ENCODE measurements at regions not wholly inside any gene's neighbourhood (a gene's known extent, or its start where the extent isn't known, plus 50 kb on each side); places are given as distances from the start of the nearest gene placed in this dataset.
"Not testable (repeated sequence)": the region's sequence is repeated elsewhere in the genome, so short reads cannot be mapped to it uniquely, and the experiment has no call there.

DNA sequence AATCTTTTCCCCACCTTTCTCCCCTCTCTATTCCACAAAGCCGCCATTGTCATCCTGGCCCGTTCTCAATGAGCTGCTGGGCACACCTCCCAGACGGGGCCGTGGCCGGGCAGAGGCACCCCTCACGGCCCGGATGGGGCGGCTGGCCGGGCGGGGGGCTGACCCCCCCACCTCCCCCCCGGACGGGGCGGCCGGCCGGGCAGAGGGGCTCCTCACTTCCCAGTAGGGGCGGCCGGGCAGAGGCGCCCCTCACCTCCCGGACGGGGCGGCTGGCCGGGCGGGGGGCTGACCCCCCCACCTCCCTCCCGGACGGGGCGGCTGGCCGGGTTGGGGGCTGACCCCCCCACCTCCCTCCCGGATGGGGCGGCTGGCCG, 85.6 kb downstream of the OR2B2 start:
- not testable (repeated sequence) for DNase-seq (ENCODE audit: low read depth)

DNA sequence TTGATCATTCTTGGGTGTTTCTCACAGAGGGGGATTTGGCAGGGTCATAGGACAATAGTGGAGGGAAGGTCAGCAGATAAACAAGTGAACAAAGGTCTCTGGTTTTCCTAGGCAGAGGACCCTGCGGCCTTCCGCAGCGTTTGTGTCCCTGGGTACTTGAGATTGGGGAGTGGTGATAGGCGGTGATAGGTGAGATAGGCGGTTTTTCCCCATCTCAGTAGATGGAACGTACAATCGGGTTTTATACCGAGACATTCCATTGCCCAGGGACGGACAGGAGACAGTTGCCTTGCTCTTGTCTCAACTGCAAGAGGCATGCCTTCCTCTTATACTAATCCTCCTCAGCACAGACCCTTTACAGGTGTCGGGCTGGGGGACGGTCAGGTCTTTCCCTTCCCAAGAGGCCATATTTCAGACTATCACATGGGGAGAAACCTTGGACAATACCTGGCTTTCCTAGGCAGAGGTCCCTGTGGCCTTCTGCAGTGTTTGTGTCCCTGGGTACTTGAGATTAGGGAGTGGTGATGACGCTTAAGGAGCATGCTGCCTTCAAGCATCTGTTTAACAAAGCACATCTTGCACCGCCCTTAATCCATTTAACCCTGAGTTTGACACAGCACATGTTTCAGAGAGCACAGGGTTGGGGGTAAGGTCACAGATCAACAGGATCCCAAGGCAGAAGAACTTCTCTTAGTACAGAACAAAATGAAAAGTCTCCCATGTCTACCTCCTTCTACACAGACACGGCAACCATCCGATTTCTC, 86.2 kb downstream of the OR2B2 start:
- not testable (repeated sequence) for DNase-seq (ENCODE audit: low read depth)

DNA sequence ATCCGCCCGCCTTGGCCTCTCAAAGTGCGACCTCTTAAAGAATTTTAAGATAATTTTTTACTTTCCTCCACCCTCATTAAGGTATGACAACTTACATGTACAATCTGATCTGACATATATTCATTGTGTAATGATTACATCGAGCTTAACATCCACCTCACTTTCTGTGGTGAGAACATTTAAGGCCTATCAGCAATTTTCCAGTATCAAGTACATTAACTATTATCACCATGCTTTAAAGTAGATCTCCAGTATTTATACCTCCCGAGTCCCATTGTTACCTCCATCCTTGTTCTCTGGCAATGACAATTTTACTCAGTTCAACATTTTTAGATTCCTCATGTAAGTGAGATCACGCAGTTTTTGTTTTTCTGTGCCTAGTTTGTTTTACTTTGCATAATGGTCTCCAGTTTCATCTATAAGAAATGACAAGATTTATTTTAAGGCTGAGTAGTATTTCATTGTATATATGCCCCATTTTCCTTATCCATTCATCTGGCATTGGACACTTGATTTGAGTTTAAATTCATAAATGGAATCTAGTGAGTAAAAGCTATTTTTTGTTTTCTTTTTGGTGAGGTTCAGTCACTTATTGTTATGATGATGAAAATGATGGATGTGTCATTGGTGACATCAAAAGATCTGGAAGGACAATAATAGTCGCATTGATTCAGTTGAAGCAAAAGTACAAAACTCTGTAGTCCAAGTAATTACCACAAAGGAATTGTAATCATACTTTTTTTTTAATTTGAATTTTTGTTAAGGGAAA, 87.0 kb downstream of the OR2B2 start:
- peak; percentile 20 for DNase-seq (ENCODE audit: low read depth)

- peak; percentile 87 for DNase-seq (ENCODE audit: low read depth)
Observed at GRCh38 chr6:27824211-27825024, 87.8 kb downstream of the OR2B2 start.

DNA sequence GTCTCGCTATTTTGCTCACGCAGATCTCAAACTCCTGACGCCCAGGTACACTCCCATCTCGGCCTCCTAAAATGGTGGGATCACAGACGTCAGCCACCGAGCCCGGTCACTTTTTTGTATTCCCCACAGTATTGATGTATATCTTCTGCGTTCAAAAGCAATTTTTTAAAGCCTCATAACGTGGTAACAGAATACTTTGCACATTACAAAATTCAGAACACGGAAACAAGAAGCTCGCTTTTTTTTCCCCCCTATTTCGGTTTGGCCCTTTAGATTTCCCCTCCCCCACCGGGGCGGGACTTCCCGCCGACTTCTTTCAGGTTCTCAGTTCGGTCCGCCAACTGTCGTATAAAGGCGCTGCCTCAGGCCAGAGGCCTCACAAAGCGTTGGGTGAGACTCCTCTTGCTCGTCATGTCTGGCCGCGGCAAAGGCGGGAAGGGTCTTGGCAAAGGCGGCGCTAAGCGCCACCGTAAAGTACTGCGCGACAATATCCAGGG, 88.4 kb downstream of the OR2B2 start:
- peak; percentile 30 for DNase-seq (ENCODE audit: low read depth)

DNA sequence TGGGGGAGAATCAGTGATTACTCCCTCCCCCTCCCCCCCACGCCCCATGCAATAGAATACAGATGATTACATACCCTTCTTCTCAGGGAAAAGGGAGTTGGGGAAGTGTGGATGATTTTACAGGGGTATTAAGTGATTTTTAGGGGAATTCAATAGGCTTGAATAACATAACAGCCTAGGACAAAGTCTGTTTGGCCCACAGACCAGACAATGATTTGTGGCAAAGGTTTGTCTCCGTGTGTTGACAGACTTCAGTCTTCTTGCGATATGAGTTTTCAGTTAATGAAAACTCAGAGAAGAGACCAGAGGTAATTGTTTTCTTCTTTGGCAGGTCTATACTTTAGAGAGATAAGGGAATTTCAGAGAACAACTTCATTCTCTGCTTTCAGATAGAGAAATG, 95.3 kb downstream of the OR2B2 start:
- no peak for DNase-seq (ENCODE audit: low read depth)

DNA sequence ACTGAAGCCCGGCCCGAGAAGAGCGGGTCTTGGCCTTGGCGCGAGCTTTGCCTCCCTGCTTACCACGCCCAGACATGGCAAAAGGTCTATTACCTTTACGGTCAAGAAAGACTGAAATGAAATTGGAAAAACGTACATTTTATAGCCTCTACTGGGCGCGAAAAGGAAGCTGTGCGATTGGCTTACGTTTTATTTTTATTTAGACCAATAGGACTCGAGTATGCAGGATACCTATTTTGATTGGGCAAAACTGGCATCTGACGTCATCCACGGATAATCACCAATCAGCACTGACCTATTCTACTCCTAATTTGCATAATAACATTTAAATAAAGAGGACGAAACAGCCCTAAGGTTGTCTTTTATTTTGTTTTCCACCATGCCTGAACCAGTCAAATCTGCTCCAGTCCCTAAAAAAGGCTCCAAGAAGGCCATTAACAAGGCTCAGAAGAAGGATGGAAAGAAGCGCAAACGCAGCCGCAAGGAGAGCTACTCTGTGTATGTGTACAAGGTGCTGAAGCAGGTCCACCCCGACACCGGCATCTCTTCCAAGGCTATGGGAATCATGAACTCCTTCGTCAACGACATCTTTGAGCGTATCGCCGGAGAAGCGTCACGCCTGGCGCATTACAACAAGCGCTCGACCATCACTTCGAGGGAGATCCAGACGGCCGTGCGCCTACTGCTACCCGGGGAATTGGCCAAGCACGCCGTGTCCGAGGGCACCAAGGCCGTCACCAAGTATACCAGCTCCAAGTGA, 97.4 kb downstream of the OR2B2 start:
- DNase-seq (ENCODE audit: low read depth): peak; percentile 96

DNA sequence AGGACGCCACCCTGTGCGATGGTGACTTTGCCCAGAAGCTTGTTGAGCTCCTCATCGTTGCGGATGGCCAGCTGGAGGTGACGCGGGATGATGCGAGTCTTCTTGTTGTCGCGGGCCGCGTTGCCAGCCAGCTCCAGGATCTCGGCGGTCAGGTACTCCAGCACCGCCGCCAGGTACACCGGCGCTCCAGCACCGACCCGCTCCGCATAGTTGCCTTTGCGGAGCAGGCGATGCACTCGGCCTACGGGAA, 97.9 kb downstream of the OR2B2 start:
- DNase-seq (ENCODE audit: low read depth): not testable (repeated sequence)

GRCh38 chr6:27812805-27813492, 99.2 kb downstream of the OR2B2 start:
- no peak for DNase-seq (ENCODE audit: low read depth)

- no peak for DNase-seq (ENCODE audit: low read depth)
Observed at GRCh38 chr6:27812078-27812804, 100.0 kb downstream of the OR2B2 start.

DNA sequence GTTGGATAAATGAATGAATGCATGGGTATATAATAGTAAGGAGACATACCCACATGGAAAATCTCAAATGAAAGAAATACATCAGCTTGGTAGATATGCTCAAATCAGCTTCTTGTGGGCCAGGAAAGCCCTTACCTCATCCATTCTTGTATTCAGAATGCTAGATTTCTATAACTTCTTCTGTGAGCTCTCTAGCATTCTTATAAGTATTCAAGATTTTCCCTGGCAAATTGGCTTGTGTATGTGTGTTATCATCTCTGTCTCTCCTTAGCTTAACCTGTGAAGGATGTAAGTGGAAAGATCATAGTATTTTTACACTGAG, 100.8 kb downstream of the OR2B2 start:
- DNase-seq (ENCODE audit: low read depth): no peak

DNA sequence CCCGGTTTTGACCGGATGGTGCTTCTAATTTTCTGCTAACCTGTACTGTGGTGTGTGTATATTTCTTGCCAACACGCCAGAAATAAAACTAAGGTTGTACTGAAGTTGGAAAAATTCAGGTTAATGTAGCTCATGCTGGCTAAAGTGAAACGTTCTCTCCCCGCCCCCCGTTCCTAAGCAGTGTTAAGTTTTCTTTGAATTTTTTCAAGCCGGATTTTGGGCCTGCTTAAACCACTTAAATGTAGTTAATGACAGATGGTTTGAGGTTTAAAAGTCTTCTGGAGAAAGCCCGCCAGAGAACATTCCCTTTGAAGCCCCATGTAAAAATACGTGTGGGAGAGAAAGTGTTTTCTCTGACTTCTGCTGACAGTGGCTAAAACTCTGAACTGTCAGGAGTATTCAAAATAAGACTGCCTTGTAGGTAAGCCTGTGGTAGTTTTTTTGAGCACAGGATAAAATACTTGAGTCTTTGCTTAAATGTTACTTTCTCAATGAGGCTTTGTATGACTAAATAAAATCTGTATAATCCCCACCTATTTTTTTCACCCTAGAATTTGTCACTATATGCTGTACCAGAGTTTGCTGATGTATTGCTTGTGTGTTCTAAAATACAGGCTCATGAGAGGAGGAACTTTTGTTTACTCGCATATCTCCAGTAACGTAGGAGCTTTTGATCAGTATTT, 101.3 kb downstream of the OR2B2 start:
- no peak for DNase-seq (ENCODE audit: low read depth)

DNA sequence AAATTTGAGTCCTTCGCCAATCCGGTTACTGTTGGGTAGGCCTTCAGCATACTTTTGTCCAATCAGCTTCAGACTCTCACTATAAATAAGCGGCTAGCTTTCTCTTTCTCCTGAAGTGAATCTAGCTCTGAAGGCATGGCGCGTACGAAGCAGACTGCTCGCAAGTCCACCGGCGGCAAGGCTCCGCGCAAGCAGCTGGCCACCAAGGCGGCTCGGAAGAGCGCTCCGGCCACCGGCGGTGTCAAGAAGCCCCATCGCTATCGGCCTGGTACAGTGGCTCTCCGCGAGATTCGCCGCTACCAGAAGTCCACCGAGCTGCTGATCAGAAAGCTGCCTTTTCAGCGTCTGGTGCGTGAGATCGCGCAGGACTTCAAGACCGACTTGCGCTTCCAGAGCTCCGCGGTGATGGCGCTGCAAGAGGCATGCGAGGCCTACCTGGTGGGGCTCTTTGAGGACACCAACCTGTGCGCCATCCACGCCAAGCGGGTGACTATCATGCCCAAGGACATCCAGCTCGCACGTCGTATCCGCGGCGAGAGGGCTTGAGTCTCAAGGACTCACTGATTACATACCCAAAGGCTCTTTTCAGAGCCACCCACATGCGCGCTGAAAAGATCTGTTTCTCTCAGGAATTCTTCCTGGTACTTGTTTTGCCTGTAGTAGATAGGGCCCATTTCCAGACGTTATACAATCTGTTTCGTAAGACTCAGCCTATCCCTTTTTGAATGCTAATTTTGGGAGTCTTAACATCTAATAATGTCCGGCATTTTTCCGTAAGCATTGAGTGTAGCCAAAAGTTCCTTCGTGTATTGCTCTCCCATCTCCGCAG, 102.0 kb downstream of the OR2B2 start:
- peak; percentile 98 for DNase-seq (ENCODE audit: low read depth)

DNA sequence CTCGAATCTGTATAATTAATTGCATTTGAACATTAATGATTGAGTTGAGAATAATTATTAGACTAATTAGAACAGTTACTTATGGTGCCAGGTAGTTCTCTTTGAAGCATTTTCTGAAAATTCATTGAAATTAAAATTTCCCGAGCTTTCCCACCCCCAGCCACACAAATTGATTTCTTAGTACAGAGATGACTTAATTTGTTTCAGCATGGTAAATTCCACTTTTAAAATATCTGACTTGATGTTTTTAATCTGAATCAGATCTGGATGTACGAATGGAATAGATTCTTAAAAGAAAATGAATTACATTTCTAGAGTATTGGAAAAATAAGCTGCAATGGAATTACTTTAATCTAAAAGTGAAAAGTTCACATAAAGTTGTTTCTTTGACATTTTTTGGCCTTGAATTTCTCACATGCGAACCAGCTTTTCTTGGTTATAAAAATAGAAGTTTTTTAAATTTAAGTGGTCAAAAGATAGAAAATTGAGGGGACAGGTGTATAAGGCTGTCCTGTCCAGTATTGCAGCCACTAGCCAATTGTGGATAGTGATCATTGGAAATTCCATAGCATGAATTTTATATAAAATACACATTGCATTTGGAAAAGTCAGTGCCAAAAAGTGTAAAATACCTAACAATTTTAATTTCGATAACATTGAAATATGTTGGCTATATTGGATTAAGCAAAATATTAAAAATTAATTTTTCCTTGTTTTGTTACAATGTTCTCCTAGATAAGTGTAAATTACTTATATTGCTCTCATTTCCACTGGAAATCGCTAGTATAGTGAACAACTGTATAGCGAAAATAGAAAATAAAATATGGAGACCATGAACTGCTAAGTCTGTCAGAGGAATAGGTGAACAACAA, 102.9 kb downstream of the OR2B2 start:
- DNase-seq (ENCODE audit: low read depth): no peak

- DNase-seq (ENCODE audit: low read depth): peak; percentile 36
Observed at GRCh38 chr6:27808242-27809066, 103.7 kb downstream of the OR2B2 start.

DNA sequence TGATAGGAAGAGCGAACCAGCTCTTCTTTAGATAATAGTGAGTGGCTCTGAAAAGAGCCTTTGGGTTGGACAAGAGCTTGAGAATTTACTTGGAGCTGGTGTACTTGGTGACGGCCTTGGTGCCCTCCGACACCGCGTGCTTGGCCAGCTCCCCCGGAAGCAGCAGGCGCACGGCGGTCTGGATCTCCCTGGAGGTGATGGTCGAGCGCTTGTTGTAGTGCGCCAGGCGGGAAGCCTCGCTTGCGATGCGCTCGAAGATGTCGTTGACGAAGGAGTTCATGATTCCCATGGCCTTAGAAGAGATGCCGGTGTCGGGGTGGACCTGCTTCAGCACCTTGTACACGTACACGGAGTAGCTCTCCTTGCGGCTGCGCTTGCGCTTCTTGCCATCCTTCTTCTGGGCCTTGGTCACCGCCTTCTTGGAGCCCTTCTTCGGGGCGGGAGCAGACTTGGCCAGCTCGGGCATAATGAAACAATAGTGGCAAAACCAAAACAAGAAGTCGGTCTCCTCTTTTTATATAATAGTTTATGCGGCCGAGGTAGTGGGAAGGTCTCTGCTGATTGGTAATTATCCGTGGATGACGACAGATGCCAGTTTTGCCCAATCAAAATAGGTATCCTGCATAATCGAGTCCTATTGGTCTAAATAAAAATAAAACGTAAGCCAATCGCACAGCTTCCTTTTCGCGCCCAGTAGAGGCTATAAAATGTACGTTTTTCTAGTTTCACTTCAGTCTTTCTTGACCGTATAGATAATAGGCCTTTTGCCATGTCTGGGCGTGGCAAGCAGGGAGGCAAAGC, 104.6 kb downstream of the OR2B2 start:
- peak; percentile 96 for DNase-seq (ENCODE audit: low read depth)

DNA sequence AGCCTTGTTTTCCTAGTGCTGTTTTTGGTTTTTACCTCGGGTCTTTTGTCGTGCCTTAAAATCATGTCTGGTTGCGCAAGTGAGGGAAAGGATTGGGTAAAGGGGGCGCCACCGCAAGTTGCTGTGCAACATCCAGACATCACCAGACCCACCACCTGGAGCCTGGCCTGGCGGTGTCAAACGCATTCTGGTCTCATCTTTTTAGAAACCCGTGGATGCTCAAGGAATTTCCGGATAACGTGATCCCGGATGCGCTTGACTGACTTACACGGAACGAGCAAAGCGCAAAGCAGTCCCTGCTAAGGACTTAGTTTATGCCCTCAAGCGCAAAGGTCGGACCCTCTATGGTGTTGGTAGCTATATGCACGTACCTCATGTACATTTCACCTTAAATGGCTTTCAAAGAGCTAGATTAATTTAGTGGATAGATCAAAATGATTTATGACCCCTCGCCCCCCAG, 105.2 kb downstream of the OR2B2 start:
- peak; percentile 65 for DNase-seq (ENCODE audit: low read depth)

Measured in iris pigment epithelial cell (primary cell).